ENCODE measurements at regions not wholly inside any gene's neighbourhood (a gene's known extent, or its start where the extent isn't known, plus 50 kb on each side); places are given as distances from the start of the nearest gene placed in this dataset.

DNA sequence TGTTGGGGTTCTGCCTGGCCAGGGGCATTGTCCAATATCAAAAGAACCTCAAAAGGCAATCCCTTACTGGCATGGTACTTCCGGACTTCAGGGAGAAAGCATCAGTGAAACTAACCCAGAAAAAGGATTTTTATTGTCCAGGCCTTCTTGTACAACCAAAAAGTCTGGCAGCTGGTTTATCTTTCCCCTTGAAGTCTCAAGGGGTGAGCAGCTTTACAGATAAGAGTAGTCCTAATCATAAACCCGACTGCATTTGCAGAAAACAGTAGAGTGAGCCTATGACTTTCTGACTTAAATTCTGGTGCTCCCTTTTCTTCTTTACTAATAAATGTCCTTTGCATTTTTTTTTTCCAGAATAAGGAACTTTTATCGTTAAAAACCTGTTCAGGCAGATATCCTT, 104.0 kb upstream of the CHRM3 start (continued):
- TF ChIP-seq, protein P1, sequence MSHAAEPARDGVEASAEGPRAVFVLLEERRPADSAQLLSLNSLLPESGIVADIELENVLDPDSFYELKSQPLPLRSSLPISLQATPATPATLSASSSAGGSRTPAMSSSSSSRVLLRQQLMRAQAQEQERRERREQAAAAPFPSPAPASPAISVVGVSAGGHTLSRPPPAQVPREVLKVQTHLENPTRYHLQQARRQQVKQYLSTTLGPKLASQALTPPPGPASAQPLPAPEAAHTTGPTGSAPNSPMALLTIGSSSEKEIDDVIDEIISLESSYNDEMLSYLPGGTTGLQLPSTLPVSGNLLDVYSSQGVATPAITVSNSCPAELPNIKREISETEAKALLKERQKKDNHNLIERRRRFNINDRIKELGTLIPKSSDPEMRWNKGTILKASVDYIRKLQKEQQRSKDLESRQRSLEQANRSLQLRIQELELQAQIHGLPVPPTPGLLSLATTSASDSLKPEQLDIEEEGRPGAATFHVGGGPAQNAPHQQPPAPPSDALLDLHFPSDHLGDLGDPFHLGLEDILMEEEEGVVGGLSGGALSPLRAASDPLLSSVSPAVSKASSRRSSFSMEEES (CRISPR knock-in tag; IDR thresholded peaks at IDR 0.05), result no peak
- TF ChIP-seq ZNF174 (CRISPR knock-in tag; IDR thresholded peaks at IDR 0.05) (no peak), KDM1A (IDR thresholded peaks at IDR 0.05) (no peak)
- TF ChIP-seq, protein P2, sequence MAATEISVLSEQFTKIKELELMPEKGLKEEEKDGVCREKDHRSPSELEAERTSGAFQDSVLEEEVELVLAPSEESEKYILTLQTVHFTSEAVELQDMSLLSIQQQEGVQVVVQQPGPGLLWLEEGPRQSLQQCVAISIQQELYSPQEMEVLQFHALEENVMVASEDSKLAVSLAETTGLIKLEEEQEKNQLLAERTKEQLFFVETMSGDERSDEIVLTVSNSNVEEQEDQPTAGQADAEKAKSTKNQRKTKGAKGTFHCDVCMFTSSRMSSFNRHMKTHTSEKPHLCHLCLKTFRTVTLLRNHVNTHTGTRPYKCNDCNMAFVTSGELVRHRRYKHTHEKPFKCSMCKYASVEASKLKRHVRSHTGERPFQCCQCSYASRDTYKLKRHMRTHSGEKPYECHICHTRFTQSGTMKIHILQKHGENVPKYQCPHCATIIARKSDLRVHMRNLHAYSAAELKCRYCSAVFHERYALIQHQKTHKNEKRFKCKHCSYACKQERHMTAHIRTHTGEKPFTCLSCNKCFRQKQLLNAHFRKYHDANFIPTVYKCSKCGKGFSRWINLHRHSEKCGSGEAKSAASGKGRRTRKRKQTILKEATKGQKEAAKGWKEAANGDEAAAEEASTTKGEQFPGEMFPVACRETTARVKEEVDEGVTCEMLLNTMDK (IDR thresholded peaks at IDR 0.05; ENCODE audit: borderline replicate concordance, insufficient read depth, low read depth, low read length, poor library complexity, severe bottlenecking), result no peak

GRCh38 chr1:239276051-239276450, 110.3 kb upstream of the CHRM3 start:
- BruUV-seq (replicated peaks), result no TSS peak
- Histone ChIP-seq H3K4me1 (replicated peaks in 1 of 2; ENCODE audit: control insufficient read depth in 2 of 2, insufficient read depth in 2 of 2, low read length in 2 of 2) (no peaks in the 10 kb centered on the region), H2AFZ (ENCODE audit: low read depth, low read length) (no peak overlapping the region), H3K27ac (ENCODE audit: extremely low read depth, low read depth, low read length) (no peak overlapping the region), H3K79me2 (ENCODE audit: control insufficient read depth, insufficient read depth, low read length) (no peaks in the 10 kb centered on the region), H3K9me3 (replicated peaks; ENCODE audit: control insufficient read depth, insufficient read depth, low read depth, low read length) (no peaks in the 10 kb centered on the region; the same call in 1 of the 2 replicates), H3K27me3 (ENCODE audit: control insufficient read depth in 2 of 2, insufficient read depth in 2 of 2, low read length in 2 of 2) (no peaks in the 10 kb centered on the region), H3K36me3 (ENCODE audit: control insufficient read depth, insufficient read depth, low read length) (no peaks in the 10 kb centered on the region), H4K20me1 (replicated peaks; ENCODE audit: control insufficient read depth, insufficient read depth, low read length) (no peaks in the 10 kb centered on the region), H3K4me3 (no peak overlapping the region), H3K9ac (ENCODE audit: insufficient read depth in 1 of 2, low read depth in 2 of 2, low read length in 2 of 2) (no peak overlapping the region), H3K9me1 (ENCODE audit: control insufficient read depth, insufficient read depth, low read length) (no peaks in the 10 kb centered on the region), H3K4me2 (ENCODE audit: insufficient read depth, low read length) (no peak overlapping the region)
- intact Hi-C loops (cut with micrococcal nuclease), result no loop called here
- POLR2A ChIA-PET, result no interaction called here
- WGBS (ENCODE audit: insufficient coverage, low coverage, missing lambda C conversion rate), result 0% methylated on average over 5 of the region's 5 CpGs
- FAIRE-seq (no peak), ATAC-seq (no peak), DNase-seq (ENCODE audit: extremely low read depth in 1 of 4, low spot score in 3 of 4) (no peak)
- CTCF ChIA-PET (ENCODE audit: low intra/inter-chr PET ratio), result no interaction called here
- in situ Hi-C loops (cut with MboI), result no loop called here
- TF ChIP-seq, protein P3, sequence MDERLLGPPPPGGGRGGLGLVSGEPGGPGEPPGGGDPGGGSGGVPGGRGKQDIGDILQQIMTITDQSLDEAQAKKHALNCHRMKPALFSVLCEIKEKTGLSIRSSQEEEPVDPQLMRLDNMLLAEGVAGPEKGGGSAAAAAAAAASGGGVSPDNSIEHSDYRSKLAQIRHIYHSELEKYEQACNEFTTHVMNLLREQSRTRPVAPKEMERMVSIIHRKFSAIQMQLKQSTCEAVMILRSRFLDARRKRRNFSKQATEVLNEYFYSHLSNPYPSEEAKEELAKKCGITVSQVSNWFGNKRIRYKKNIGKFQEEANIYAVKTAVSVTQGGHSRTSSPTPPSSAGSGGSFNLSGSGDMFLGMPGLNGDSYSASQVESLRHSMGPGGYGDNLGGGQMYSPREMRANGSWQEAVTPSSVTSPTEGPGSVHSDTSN (CRISPR knock-in tag; IDR thresholded peaks at IDR 0.05; ENCODE audit: low read depth), result no peak
- TF ChIP-seq, protein P3 (tag; conservative IDR thresholded peaks at IDR 0.05; ENCODE audit: low read depth), result no peak
- no peak for TF ChIP-seq ZNF41 (CRISPR knock-in tag; conservative IDR thresholded peaks at IDR 0.05)
- TF ChIP-seq PYGO2 (tag; IDR thresholded peaks at IDR 0.05), result no peak
- no peak for TF ChIP-seq XRCC4 (IDR thresholded peaks at IDR 0.05; ENCODE audit: extremely low read depth, insufficient read depth, insufficient read length)
- no peak for TF ChIP-seq BCL6 (CRISPR knock-in tag; IDR thresholded peaks at IDR 0.05)
- TF ChIP-seq ZNF23 (CRISPR knock-in tag; IDR thresholded peaks at IDR 0.05), result no peak
- TF ChIP-seq DNMT1 (IDR thresholded peaks at IDR 0.05), result no peak
- no peak for TF ChIP-seq SNIP1 (IDR thresholded peaks at IDR 0.05; ENCODE audit: low read depth)
- TF ChIP-seq XRCC3 (IDR thresholded peaks at IDR 0.05), result no peak
- no peak for TF ChIP-seq ZNF384 (IDR thresholded peaks at IDR 0.05; ENCODE audit: low read depth, low read length)
- no peak for TF ChIP-seq CXXC5 (CRISPR knock-in tag; IDR thresholded peaks at IDR 0.05)
- no peak for TF ChIP-seq TAL1 (IDR thresholded peaks at IDR 0.05)

All from K562 (cell line).